IMR-90 (cell line): ENCODE measurements at regions not wholly inside any gene's neighbourhood (a gene's known extent, or its start where the extent isn't known, plus 50 kb on each side); places are given as distances from the start of the nearest gene placed in this dataset.

Experiments
- ATAC-seq: fragments of 200-7000 bp; cut with Tn5 transposase; 2 replicates; pipeline ENCODE4 v1.9.1; 2020; ENCODE audit warnings: low read depth, mild to moderate bottlenecking, moderate library complexity
- BruUV-seq: library from RNA; stranded (reverse); fragments of 400-500 nt; replicated peaks from 2 replicates; lab custom pipeline; 2021; lab: Mats Ljungman, UMichigan
- CTCF ChIA-PET: fragments of 300-600 bp; formaldehyde crosslinking; extraction: SDS; loops from one replicate; lab custom pipeline; 2021; ENCODE audit warnings: antibody characterized with exemption; lab: Yijun Ruan, JAX
- POLR2A ChIA-PET: fragments of 300-600 bp; sonication (Branson Sonifier 250); formaldehyde crosslinking; loops from one replicate; lab custom pipeline; 2022; ENCODE audit warnings: antibody characterized with exemption; ENCODE audit not compliant: unreplicated experiment; lab: Charles Lee
- DNase-seq: peaks from one replicate; pipeline ENCODE4 v3.0.0; 2013
- H2AFZ ChIP-seq: replicated peaks from 2 replicates; pipeline ENCODE3; 2013; ENCODE audit warnings: low read length, mild to moderate bottlenecking; ENCODE audit not compliant: poor library complexity
- H2AK5ac ChIP-seq: 2 replicates; pipeline ENCODE4 v1.6.1; 2013; ENCODE audit warnings: low read depth, low read length, inconsistent platforms
- H2AK9ac ChIP-seq: replicated peaks from 2 replicates; pipeline ENCODE3; 2013; ENCODE audit warnings: mild to moderate bottlenecking, low read depth, low read length, moderate library complexity; ENCODE audit not compliant: poor library complexity
- H2BK120ac ChIP-seq: 2 replicates; pipeline ENCODE4 v1.6.1; 2013; ENCODE audit warnings: low read depth, low read length, inconsistent platforms
- H2BK15ac ChIP-seq: 3 replicates; pipeline ENCODE4 v1.6.1; 2013; ENCODE audit warnings: low read depth, low read length, inconsistent platforms
- H2BK20ac ChIP-seq: 2 replicates; pipeline ENCODE4 v1.6.1; 2013; ENCODE audit warnings: low read depth, mild to moderate bottlenecking, inconsistent platforms, low read length, moderate library complexity
- H2BK5ac ChIP-seq: 2 replicates; pipeline ENCODE4 v1.6.1; 2013; ENCODE audit warnings: mild to moderate bottlenecking, low read depth, low read length, inconsistent platforms; ENCODE audit not compliant: poor library complexity, severe bottlenecking
- H3K14ac ChIP-seq: replicated peaks from 2 replicates; pipeline ENCODE4 v1.6.1; 2013; ENCODE audit warnings: low read depth, low read length, inconsistent platforms
- H3K18ac ChIP-seq: 2 replicates; pipeline ENCODE4 v1.6.1; 2013; ENCODE audit warnings: low read depth, low read length, control low read depth
- H3K23ac ChIP-seq: 2 replicates; pipeline ENCODE4 v1.6.1; 2013; ENCODE audit warnings: low read depth, low read length, inconsistent platforms
- H3K27ac ChIP-seq: 2 replicates; pipeline ENCODE4 v1.5.1; 2013; ENCODE audit warnings: mild to moderate bottlenecking, control low read depth, low read length; ENCODE audit not compliant: insufficient read depth
- H3K27me3 ChIP-seq: 2 replicates; pipeline ENCODE4 v1.6.1; 2013; ENCODE audit warnings: low read length; ENCODE audit not compliant: control insufficient read depth, insufficient read depth
- H3K36me3 ChIP-seq: 2 replicates; pipeline ENCODE4 v1.6.1; 2013; ENCODE audit warnings: low read length, mixed read lengths; ENCODE audit not compliant: control insufficient read depth, insufficient read depth
- H3K4ac ChIP-seq: 2 replicates; pipeline ENCODE4 v1.6.1; 2013; ENCODE audit warnings: low read depth, low read length, inconsistent platforms
- H3K4me1 ChIP-seq: 2 replicates; pipeline ENCODE4 v1.6.1; 2013; ENCODE audit warnings: low read length, mixed read lengths; ENCODE audit not compliant: control insufficient read depth, insufficient read depth
- H3K4me2 ChIP-seq: 2 replicates; pipeline ENCODE4 v1.6.1; 2013; ENCODE audit warnings: low read depth, mild to moderate bottlenecking, control low read depth, low read length, moderate library complexity
- H3K4me3 ChIP-seq: 2 replicates; pipeline ENCODE4 v1.5.1; 2013; ENCODE audit warnings: low read depth, mild to moderate bottlenecking, control low read depth, low read length, moderate library complexity; ENCODE audit not compliant: insufficient read depth
- H3K56ac ChIP-seq: 2 replicates; pipeline ENCODE4 v1.6.1; 2013; ENCODE audit warnings: low read length, inconsistent platforms; ENCODE audit not compliant: insufficient read depth; ENCODE audit errors: extremely low read depth
- H3K79me1 ChIP-seq, 2 experiments: 2 replicates each; pipeline ENCODE4 v1.6.1; 2013; ENCODE audit warnings: low read length in 2 of 2, inconsistent platforms in 1 of 2, low read depth in 1 of 2
- H3K9ac ChIP-seq: 2 replicates; pipeline ENCODE4 v1.6.1; 2013; ENCODE audit warnings: low read depth, low read length, control low read depth
- H3K9me1 ChIP-seq: 2 replicates; pipeline ENCODE4 v1.6.1; 2013; ENCODE audit warnings: low read length, inconsistent platforms; ENCODE audit not compliant: insufficient read depth
- H3K9me3 ChIP-seq: 2 replicates; pipeline ENCODE4 v1.6.1; 2013; ENCODE audit warnings: low read length; ENCODE audit not compliant: control insufficient read depth, insufficient read depth
- H4K20me1 ChIP-seq: 2 replicates; pipeline ENCODE4 v1.6.1; 2013; ENCODE audit warnings: low read length, inconsistent platforms; ENCODE audit not compliant: insufficient read depth
- H4K5ac ChIP-seq: 2 replicates; pipeline ENCODE4 v1.6.1; 2013; ENCODE audit warnings: mild to moderate bottlenecking, low read depth, low read length, control low read depth
- H4K8ac ChIP-seq, 2 experiments: 2 replicates each; pipeline ENCODE4 v1.6.1; 2013; ENCODE audit warnings: low read depth in 2 of 2, low read length in 2 of 2, control low read depth in 1 of 2, inconsistent platforms in 1 of 2
- H4K91ac ChIP-seq: 2 replicates; pipeline ENCODE4 v1.6.1; 2013; ENCODE audit warnings: low read depth, low read length, inconsistent platforms; ENCODE audit not compliant: insufficient read depth
- BHLHE40 ChIP-seq: fragments of 150-350 bp; IDR thresholded peaks from 2 replicates; pipeline ENCODE4 v1.6.1; 2016; ENCODE audit warnings: mild to moderate bottlenecking, low read depth, low read length
- CHD1 ChIP-seq: IDR thresholded peaks from 2 replicates; pipeline ENCODE4 v1.6.1; 2012; ENCODE audit warnings: low read depth, low read length, improper control_type of control experiment
- CTCF ChIP-seq: conservative IDR thresholded peaks from 2 replicates; pipeline ENCODE4 v1.5.1; 2012; ENCODE audit warnings: mild to moderate bottlenecking, low read depth, low read length, improper control_type of control experiment
- ELK1 ChIP-seq: fragments of 150-350 bp; IDR thresholded peaks from 2 replicates; pipeline ENCODE4 v1.6.1; 2016; ENCODE audit warnings: low read depth, mild to moderate bottlenecking, low read length, moderate library complexity, borderline replicate concordance
- FOS ChIP-seq: fragments of 150-350 bp; IDR thresholded peaks from 2 replicates; pipeline ENCODE4 v1.6.1; 2016; ENCODE audit warnings: low read depth, low read length
- MAFK ChIP-seq: IDR thresholded peaks from 2 replicates; pipeline ENCODE4 v1.6.1; 2012; ENCODE audit warnings: low read depth, low read length, improper control_type of control experiment
- MAZ ChIP-seq: IDR thresholded peaks from 2 replicates; pipeline ENCODE4 v1.6.1; 2012; ENCODE audit warnings: low read depth, mild to moderate bottlenecking, low read length, improper control_type of control experiment, moderate library complexity, borderline replicate concordance
- MXI1 ChIP-seq: IDR thresholded peaks from 2 replicates; pipeline ENCODE4 v1.6.1; 2012; ENCODE audit warnings: low read depth, mild to moderate bottlenecking, low read length, moderate library complexity, borderline replicate concordance
- NFE2L2 ChIP-seq: fragments of 150-350 bp; IDR thresholded peaks from 2 replicates; pipeline ENCODE4 v1.6.1; 2016; ENCODE audit warnings: low read depth, mild to moderate bottlenecking, low read length
- POLR2A ChIP-seq: IDR thresholded peaks from 2 replicates; pipeline ENCODE4 v1.6.1; 2012; ENCODE audit warnings: mild to moderate bottlenecking, low read depth, low read length
- RAD21 ChIP-seq: IDR thresholded peaks from 2 replicates; pipeline ENCODE4 v1.6.1; 2012; ENCODE audit warnings: low read length, improper control_type of control experiment
- RCOR1 ChIP-seq: IDR thresholded peaks from 2 replicates; pipeline ENCODE4 v1.6.1; 2012; ENCODE audit warnings: mild to moderate bottlenecking, low read length, improper control_type of control experiment; ENCODE audit not compliant: insufficient replicate concordance
- RFX5 ChIP-seq: IDR thresholded peaks from 2 replicates; pipeline ENCODE4 v1.8.0; 2012; ENCODE audit warnings: low read depth, mild to moderate bottlenecking, low read length, moderate library complexity
- SMC3 ChIP-seq: fragments of 150-350 bp; IDR thresholded peaks from 2 replicates; pipeline ENCODE4 v1.6.1; 2016; ENCODE audit warnings: low read depth, mild to moderate bottlenecking, antibody characterized with exemption, low read length, moderate library complexity
- WGBS, 2 experiments: methylation state at CpG; one replicate each; pipeline versions ENCODE4 v1.1.5 to v1.1.7; 2013; ENCODE audit warnings: missing lambda C conversion rate in 2 of 2; ENCODE audit not compliant: insufficient read length in 1 of 2; ENCODE audit errors: extremely low coverage in 2 of 2; 5-methylcytosine and 5-hydroxymethylcytosine counted together
- dilution Hi-C: fragments of 300-500 bp; cut with HindIII; formaldehyde crosslinking; loops from one replicate; pipeline ENCODE4 v1.14.3; 2018; ENCODE audit warnings: low sequenced_read_pairs; ENCODE audit not compliant: unreplicated experiment
- in situ Hi-C: fragments of 300-500 bp; cut with MboI; formaldehyde crosslinking; loops from 3 replicates; pipeline ENCODE4 v1.14.3; 2019; ENCODE audit warnings: low sequenced_read_pairs, inconsistent platforms, mixed read lengths
- intact Hi-C: fragments of 100-400 bp; cut with micrococcal nuclease; formaldehyde crosslinking; loops from 2 replicates; pipeline ENCODE4 v1.10.0; 2022
- TF ChIP-seq, protein P1 (sequence below): fragments of 150-350 bp; IDR thresholded peaks from 2 replicates; pipeline ENCODE4 v1.6.1; 2017; ENCODE audit warnings: mild to moderate bottlenecking, antibody characterized with exemption, low read length, low read depth

DNA sequence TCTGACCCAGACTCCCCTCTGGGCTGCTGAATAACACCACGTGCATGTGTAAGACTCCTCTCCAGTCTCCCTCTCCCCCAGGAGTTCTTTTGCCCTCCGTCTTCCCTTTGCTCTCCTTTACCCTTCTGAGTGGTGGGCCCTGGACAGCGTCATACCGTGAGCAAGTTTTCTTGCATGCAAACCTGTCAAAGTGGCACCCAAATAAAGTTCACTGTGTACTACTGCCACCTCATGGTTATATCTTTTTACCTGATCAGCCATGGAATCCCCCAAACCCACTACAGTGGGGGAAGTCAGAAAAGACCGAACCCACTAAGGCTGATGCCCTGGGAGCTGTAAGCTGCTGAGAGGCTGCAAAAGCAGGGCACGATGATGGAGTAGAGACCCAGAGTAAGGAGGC is 131.1 kb upstream of the VRK1 start:
- H2BK5ac ChIP-seq: no peak overlapping the region
- TF ChIP-seq MAZ (no peak), POLR2A (no peak), CTCF (no peak), MAFK (no peak), RCOR1 (no peak), ELK1 (no peak), NFE2L2 (no peak), BHLHE40 (no peak), RAD21 (no peak), FOS (no peak), RFX5 (no peak), SMC3 (no peak), CHD1 (no peak), MXI1 (no peak)
- TF ChIP-seq, protein P1, sequence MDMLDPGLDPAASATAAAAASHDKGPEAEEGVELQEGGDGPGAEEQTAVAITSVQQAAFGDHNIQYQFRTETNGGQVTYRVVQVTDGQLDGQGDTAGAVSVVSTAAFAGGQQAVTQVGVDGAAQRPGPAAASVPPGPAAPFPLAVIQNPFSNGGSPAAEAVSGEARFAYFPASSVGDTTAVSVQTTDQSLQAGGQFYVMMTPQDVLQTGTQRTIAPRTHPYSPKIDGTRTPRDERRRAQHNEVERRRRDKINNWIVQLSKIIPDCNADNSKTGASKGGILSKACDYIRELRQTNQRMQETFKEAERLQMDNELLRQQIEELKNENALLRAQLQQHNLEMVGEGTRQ: no peak
- H3K9ac ChIP-seq: no peak overlapping the region
- no TSS peak for BruUV-seq
- peaks cover 2% of the 10 kb centered on the region; the same call in 1 of the 2 replicates for H3K27me3 ChIP-seq
- H4K91ac ChIP-seq: no peak overlapping the region
- H2BK15ac ChIP-seq: no peak overlapping the region
- H3K4me2 ChIP-seq: no peak overlapping the region
- no peaks in the 10 kb centered on the region for H3K9me3 ChIP-seq
- H3K27ac ChIP-seq: no peak overlapping the region
- H3K18ac ChIP-seq: no peak overlapping the region
- H3K4me3 ChIP-seq: no peak overlapping the region
- intact Hi-C loops (no loop called here), in situ Hi-C loops (no loop called here), dilution Hi-C loops (no loop called here)
- DNase-seq: no peak
- no peak overlapping the region for H2AFZ ChIP-seq
- no peak overlapping the region for H3K14ac ChIP-seq
- no peak for ATAC-seq
- H3K36me3 ChIP-seq: no peaks in the 10 kb centered on the region
- no peak overlapping the region for H3K23ac ChIP-seq
- H2AK9ac ChIP-seq: no peak overlapping the region
- H2AK5ac ChIP-seq: no peak overlapping the region
- no peaks in the 10 kb centered on the region for H3K9me1 ChIP-seq
- CTCF ChIA-PET: no interaction called here
- H4K5ac ChIP-seq: no peak overlapping the region
- H4K20me1 ChIP-seq: no peaks in the 10 kb centered on the region
- POLR2A ChIA-PET: no interaction called here
- no peak overlapping the region for H4K8ac ChIP-seq
- no peak overlapping the region for H3K56ac ChIP-seq
- no peak overlapping the region for H2BK20ac ChIP-seq
- no peaks in the 10 kb centered on the region for H3K79me1 ChIP-seq
- no peak overlapping the region for H3K4ac ChIP-seq
- no peak overlapping the region for H2BK120ac ChIP-seq
- H3K4me1 ChIP-seq: no peaks in the 10 kb centered on the region
- WGBS, 2 experiments: 24% methylated on average over 4 of the region's 6 CpGs; no CpG with 5 or more reads in 1 of the 2 experiments
